Hepatocyte (in vitro differentiated cells): ENCODE measurements at regions not wholly inside any gene's neighbourhood (a gene's known extent, or its start where the extent isn't known, plus 50 kb on each side); places are given as distances from the start of the nearest gene placed in this dataset.

Experiments used
- DNase-seq: peaks from one replicate; pipeline ENCODE4 v3.0.0-alpha.2; 2016; ENCODE audit warnings: low spot score
- H2AFZ ChIP-seq: fragments of 200-600 bp; sonication (generic); 2 replicates; pipeline ENCODE4 v1.6.0; 2016; ENCODE audit warnings: antibody characterized with exemption, mild to moderate bottlenecking
- H3K27ac ChIP-seq: fragments of 200-600 bp; sonication (generic); 2 replicates; pipeline ENCODE4 v1.5.1; 2016; ENCODE audit warnings: mild to moderate bottlenecking
- H3K27me3 ChIP-seq: fragments of 200-600 bp; sonication (generic); 2 replicates; pipeline ENCODE4 v1.6.1; 2016
- H3K36me3 ChIP-seq: fragments of 200-600 bp; sonication (generic); replicated peaks from 2 replicates; pipeline ENCODE4 v1.5.1; 2016; ENCODE audit warnings: low read depth; ENCODE audit not compliant: insufficient read depth
- H3K4me1 ChIP-seq: fragments of 200-600 bp; sonication (generic); 2 replicates; pipeline ENCODE4 v1.5.1; 2016; ENCODE audit warnings: mild to moderate bottlenecking, moderate library complexity; ENCODE audit not compliant: insufficient read depth
- H3K4me2 ChIP-seq: fragments of 200-600 bp; sonication (generic); 2 replicates; pipeline ENCODE4 v1.6.0; 2016
- H3K4me3 ChIP-seq: fragments of 200-600 bp; sonication (generic); 2 replicates; pipeline ENCODE4 v1.5.1; 2016; ENCODE audit warnings: mild to moderate bottlenecking
- H3K79me2 ChIP-seq: fragments of 200-600 bp; sonication (generic); 2 replicates; pipeline ENCODE4 v1.6.0; 2017; ENCODE audit warnings: mild to moderate bottlenecking
- H3K9me2 ChIP-seq: fragments of 200-600 bp; sonication (generic); replicated peaks from 2 replicates; pipeline ENCODE4 v1.6.0; 2017; ENCODE audit warnings: mild to moderate bottlenecking; ENCODE audit not compliant: insufficient read depth
- H3K9me3 ChIP-seq: fragments of 200-600 bp; sonication (generic); 2 replicates; pipeline ENCODE4 v1.5.1; 2016; ENCODE audit warnings: low read depth, mild to moderate bottlenecking
- H4K20me1 ChIP-seq: fragments of 200-600 bp; sonication (generic); 2 replicates; pipeline ENCODE4 v1.6.0; 2016; ENCODE audit warnings: mild to moderate bottlenecking; ENCODE audit not compliant: insufficient read depth, poor library complexity, severe bottlenecking
- CTCF ChIP-seq: fragments of 200-600 bp; sonication (generic); IDR thresholded peaks from 2 replicates; pipeline ENCODE4 v1.5.1; 2016; ENCODE audit warnings: antibody characterized with exemption, mild to moderate bottlenecking; ENCODE audit not compliant: poor library complexity
- EZH2 ChIP-seq: fragments of 200-600 bp; sonication (generic); IDR thresholded peaks from 2 replicates; pipeline ENCODE4 v1.6.1; 2016; ENCODE audit warnings: antibody characterized with exemption, mild to moderate bottlenecking, borderline replicate concordance
- EZH2phosphoT487 ChIP-seq: fragments of 200-600 bp; sonication (generic); IDR thresholded peaks from one replicate; pipeline ENCODE4 v1.6.1; 2018; ENCODE audit warnings: antibody characterized with exemption, mild to moderate bottlenecking, low read depth, moderate library complexity; ENCODE audit not compliant: unreplicated experiment, severe bottlenecking
- WGBS: methylation state at CpG from one replicate; pipeline ENCODE4 v1.1.6; 2016; ENCODE audit warnings: low lambda C conversion rate; ENCODE audit errors: missing lambda C conversion rate; 5-methylcytosine and 5-hydroxymethylcytosine counted together

- Histone ChIP-seq H3K9me2 (no peaks in the 10 kb centered on the region), H3K27me3 (no peaks in the 10 kb centered on the region), H3K36me3 (no peaks in the 10 kb centered on the region), H3K4me3 (no peak overlapping the region), H3K79me2 (no peaks in the 10 kb centered on the region), H3K4me2 (no peak overlapping the region), H3K9me3 (no peaks in the 10 kb centered on the region), H4K20me1 (no peaks in the 10 kb centered on the region), H3K4me1 (no peaks in the 10 kb centered on the region), H2AFZ (no peak overlapping the region), H3K27ac (no peak overlapping the region)
- TF ChIP-seq EZH2phosphoT487 = no peak
- TF ChIP-seq EZH2 = no peak
- no peak for TF ChIP-seq CTCF
- WGBS = 50% methylated on average over 1 of the region's 1 CpG
- no peak for DNase-seq
These were observed 303.9 kb downstream of the ETS1 start for GRCh38 chr11:128283451-128283850.

DNA sequence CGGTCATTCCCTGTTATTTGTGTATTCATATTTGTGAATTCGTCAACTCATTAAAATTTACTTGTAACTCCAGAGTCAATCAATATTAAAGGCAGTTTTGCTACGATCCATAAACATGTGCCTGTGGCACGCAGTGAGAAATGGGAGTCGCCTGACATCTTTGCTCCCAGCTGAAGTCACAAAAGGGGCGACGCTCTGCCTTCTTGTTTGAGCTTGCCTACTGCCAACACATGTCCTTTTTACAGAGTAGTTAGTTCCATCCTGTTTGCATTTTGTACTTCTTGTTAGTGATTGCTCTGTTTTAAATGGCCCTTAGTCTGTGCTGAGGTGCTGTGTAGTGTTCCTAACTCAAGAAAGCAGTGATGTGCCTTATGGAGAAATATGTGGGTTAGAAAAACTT lies 305.3 kb downstream of the ETS1 start:
- H2AFZ ChIP-seq = no peak overlapping the region
- no peaks in the 10 kb centered on the region for H3K36me3 ChIP-seq
- H3K9me3 ChIP-seq = no peaks in the 10 kb centered on the region
- H3K4me2 ChIP-seq = no peak overlapping the region
- no peaks in the 10 kb centered on the region for H4K20me1 ChIP-seq
- no peaks in the 10 kb centered on the region for H3K79me2 ChIP-seq
- no peak for DNase-seq
- H3K4me3 ChIP-seq = no peak overlapping the region
- H3K9me2 ChIP-seq = no peaks in the 10 kb centered on the region
- TF ChIP-seq EZH2 (no peak), EZH2phosphoT487 (no peak), CTCF (no peak)
- H3K27ac ChIP-seq = no peak overlapping the region
- no peaks in the 10 kb centered on the region for H3K27me3 ChIP-seq
- no peaks in the 10 kb centered on the region for H3K4me1 ChIP-seq
- WGBS = 86% methylated on average over 7 of the region's 7 CpGs

DNA sequence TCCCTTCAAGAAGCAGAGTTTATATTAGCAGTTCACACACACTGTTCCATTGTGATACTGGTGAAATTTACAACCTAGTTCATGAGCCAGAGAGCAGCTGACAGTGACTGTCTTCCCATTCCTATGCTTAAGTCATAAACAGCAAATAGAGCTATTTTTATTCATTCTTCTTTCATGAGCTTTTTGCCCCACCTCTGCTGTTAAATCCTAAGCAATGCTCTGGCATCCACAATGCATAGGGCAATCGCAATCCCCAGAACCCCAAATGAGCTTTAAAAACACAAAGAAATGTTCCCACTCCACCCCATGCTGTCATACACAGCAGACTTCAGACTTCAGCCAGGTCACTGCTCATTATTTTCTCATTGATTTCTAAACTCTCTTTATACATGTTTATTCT lies 307.5 kb downstream of the ETS1 start:
- no peak for TF ChIP-seq EZH2
- no peak for TF ChIP-seq CTCF
- TF ChIP-seq EZH2phosphoT487 = no peak
- Histone ChIP-seq H3K9me3 (no peaks in the 10 kb centered on the region), H4K20me1 (no peaks in the 10 kb centered on the region), H3K36me3 (no peaks in the 10 kb centered on the region), H3K27ac (no peak overlapping the region), H2AFZ (no peak overlapping the region), H3K9me2 (no peaks in the 10 kb centered on the region), H3K4me1 (no peaks in the 10 kb centered on the region), H3K79me2 (no peaks in the 10 kb centered on the region), H3K4me3 (no peak overlapping the region), H3K4me2 (no peak overlapping the region), H3K27me3 (no peaks in the 10 kb centered on the region)
- no peak for DNase-seq
- WGBS = 72% methylated on average over 1 of the region's 1 CpG

DNA sequence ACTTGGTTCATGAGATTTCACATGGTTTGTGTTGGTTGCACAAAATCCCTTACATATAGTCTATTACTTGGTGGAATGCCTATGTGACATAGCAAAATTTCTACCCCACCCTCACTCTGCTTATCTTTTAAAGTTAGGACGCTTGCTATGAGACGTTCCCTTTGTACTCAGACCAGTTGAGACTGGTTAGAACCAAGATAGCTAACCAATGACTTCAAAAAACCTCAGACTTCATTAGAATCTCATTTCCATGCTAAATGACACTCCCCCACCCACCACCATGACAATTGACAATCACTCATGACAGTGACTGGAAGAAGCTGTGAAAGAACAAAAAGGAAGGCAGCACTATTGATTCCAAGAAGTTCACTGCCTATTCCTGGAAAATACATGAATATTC lies 313.6 kb downstream of the ETS1 start:
- no peak overlapping the region for H3K27ac ChIP-seq
- H3K4me1 ChIP-seq = no peaks in the 10 kb centered on the region
- no peak overlapping the region for H3K4me3 ChIP-seq
- TF ChIP-seq EZH2 (no peak), EZH2phosphoT487 (no peak), CTCF (no peak)
- 84% methylated on average over 2 of the region's 2 CpGs for WGBS
- no peak for DNase-seq
- no peak overlapping the region for H2AFZ ChIP-seq
- no peaks in the 10 kb centered on the region for H3K9me2 ChIP-seq
- H3K36me3 ChIP-seq = no peaks in the 10 kb centered on the region
- H3K9me3 ChIP-seq = no peaks in the 10 kb centered on the region
- H3K4me2 ChIP-seq = no peak overlapping the region
- H3K79me2 ChIP-seq = no peaks in the 10 kb centered on the region
- H4K20me1 ChIP-seq = no peaks in the 10 kb centered on the region
- H3K27me3 ChIP-seq = no peaks in the 10 kb centered on the region
